Keratinocyte (primary cell): ENCODE measurements at regions not wholly inside any gene's neighbourhood (a gene's known extent, or its start where the extent isn't known, plus 50 kb on each side); places are given as distances from the start of the nearest gene placed in this dataset.

Experiments used
- DNase-seq: peaks from one replicate; pipeline ENCODE4 v3.0.0-alpha.2; 2011; ENCODE audit warnings: low read depth, missing footprints, low spot score
- FAIRE-seq: peaks from 2 replicates; lab custom pipeline; 2011; peaks lifted over from hg19 to GRCh38; lab: Jason Lieb, UNC
- H2AFZ ChIP-seq: 2 replicates; pipeline ENCODE4 v1.6.0; 2012; ENCODE audit warnings: low read length, control low read depth, inconsistent platforms; ENCODE audit not compliant: control insufficient read depth
- H3K27ac ChIP-seq: 2 replicates; pipeline ENCODE4 v1.5.1; 2011; ENCODE audit warnings: low read length; ENCODE audit not compliant: control insufficient read depth, insufficient read depth
- H3K27me3 ChIP-seq: 3 replicates; pipeline ENCODE4 v1.6.0; 2011; ENCODE audit warnings: low read length; ENCODE audit not compliant: control insufficient read depth, insufficient read depth; ENCODE audit errors: extremely low read depth
- H3K36me3 ChIP-seq, 2 experiments: 2 replicates in 1 of 2; 3 replicates in 1 of 2; pipeline ENCODE4 v1.5.1; 2011; ENCODE audit warnings: low read length in 2 of 2, mild to moderate bottlenecking in 1 of 2; ENCODE audit not compliant: control insufficient read depth in 2 of 2, insufficient read depth in 2 of 2; ENCODE audit errors: extremely low read depth in 1 of 2
- H3K4me1 ChIP-seq: 3 replicates; pipeline ENCODE4 v1.5.1; 2011; ENCODE audit warnings: low read length; ENCODE audit not compliant: control insufficient read depth, insufficient read depth; ENCODE audit errors: extremely low read depth
- H3K4me2 ChIP-seq: 3 replicates; pipeline ENCODE4 v1.6.0; 2011; ENCODE audit warnings: low read depth, low read length; ENCODE audit not compliant: control insufficient read depth, insufficient read depth; ENCODE audit errors: extremely low read depth
- H3K4me3 ChIP-seq, 3 experiments: fragments of 200-600 bp in 1 of 3; sonication (generic) in 1 of 3; 2 replicates in 2 of 3; 3 replicates in 1 of 3; pipeline ENCODE4 v1.5.1; 2011 to 2016; ENCODE audit warnings: low read length in 3 of 3, mild to moderate bottlenecking in 3 of 3, control low read depth in 2 of 3, inconsistent platforms in 1 of 3, low read depth in 1 of 3, mixed read lengths in 1 of 3, mixed run types in 1 of 3, moderate library complexity in 1 of 3; ENCODE audit not compliant: control insufficient read depth in 2 of 3, insufficient read depth in 2 of 3; ENCODE audit errors: extremely low read depth in 1 of 3
- H3K79me2 ChIP-seq: 2 replicates; pipeline ENCODE4 v1.6.0; 2012; ENCODE audit warnings: low read length; ENCODE audit not compliant: control insufficient read depth, insufficient read depth
- H3K9ac ChIP-seq: 3 replicates; pipeline ENCODE4 v1.6.0; 2011; ENCODE audit warnings: low read length; ENCODE audit not compliant: control insufficient read depth, insufficient read depth; ENCODE audit errors: extremely low read depth
- H3K9me1 ChIP-seq: 3 replicates; pipeline ENCODE4 v1.6.0; 2011; ENCODE audit warnings: low read length; ENCODE audit not compliant: control insufficient read depth, insufficient read depth; ENCODE audit errors: extremely low read depth
- H3K9me3 ChIP-seq: 2 replicates; pipeline ENCODE4 v1.5.1; 2012; ENCODE audit warnings: low read depth, low read length; ENCODE audit not compliant: control insufficient read depth
- H4K20me1 ChIP-seq: 3 replicates; pipeline ENCODE4 v1.6.0; 2011; ENCODE audit warnings: low read length; ENCODE audit not compliant: control insufficient read depth, insufficient read depth; ENCODE audit errors: extremely low read depth
- EZH2 ChIP-seq: IDR thresholded peaks from one replicate; pipeline ENCODE4 v1.6.1; 2012; ENCODE audit warnings: inconsistent platforms, mild to moderate bottlenecking, low read length, moderate library complexity
- dilution Hi-C: fragments of 300-500 bp; cut with MboI; formaldehyde crosslinking; loops from one replicate; pipeline ENCODE4 v1.7.0; 2020; ENCODE audit warnings: low sequenced_read_pairs; ENCODE audit not compliant: extremely low pct_ligation_motif_present
- TF ChIP-seq, protein P1 (sequence below), 3 experiments: IDR thresholded peaks in 1 of 3; conservative IDR thresholded peaks in 1 of 3; optimal IDR thresholded peaks in 1 of 3; 2 replicates in 2 of 3; 3 replicates in 1 of 3; pipeline versions ENCODE3 to v1.5.1; 2011; ENCODE audit warnings: low read length in 3 of 3, mild to moderate bottlenecking in 3 of 3, moderate library complexity in 2 of 3, control low read depth in 1 of 3, inconsistent platforms in 1 of 3; ENCODE audit not compliant: insufficient read depth in 2 of 3; ENCODE audit errors: extremely low read depth in 1 of 3

- no peak overlapping the region for H3K27ac ChIP-seq
- no peak overlapping the region for H2AFZ ChIP-seq
- H3K9me3 ChIP-seq: no peaks in the 10 kb centered on the region
- H3K9ac ChIP-seq: no peak overlapping the region
- no peaks in the 10 kb centered on the region for H3K79me2 ChIP-seq
- no peak overlapping the region for H3K4me2 ChIP-seq
- H3K9me1 ChIP-seq: no peaks in the 10 kb centered on the region
- no peak for DNase-seq
- H3K4me1 ChIP-seq: no peaks in the 10 kb centered on the region
- TF ChIP-seq, protein P1, sequence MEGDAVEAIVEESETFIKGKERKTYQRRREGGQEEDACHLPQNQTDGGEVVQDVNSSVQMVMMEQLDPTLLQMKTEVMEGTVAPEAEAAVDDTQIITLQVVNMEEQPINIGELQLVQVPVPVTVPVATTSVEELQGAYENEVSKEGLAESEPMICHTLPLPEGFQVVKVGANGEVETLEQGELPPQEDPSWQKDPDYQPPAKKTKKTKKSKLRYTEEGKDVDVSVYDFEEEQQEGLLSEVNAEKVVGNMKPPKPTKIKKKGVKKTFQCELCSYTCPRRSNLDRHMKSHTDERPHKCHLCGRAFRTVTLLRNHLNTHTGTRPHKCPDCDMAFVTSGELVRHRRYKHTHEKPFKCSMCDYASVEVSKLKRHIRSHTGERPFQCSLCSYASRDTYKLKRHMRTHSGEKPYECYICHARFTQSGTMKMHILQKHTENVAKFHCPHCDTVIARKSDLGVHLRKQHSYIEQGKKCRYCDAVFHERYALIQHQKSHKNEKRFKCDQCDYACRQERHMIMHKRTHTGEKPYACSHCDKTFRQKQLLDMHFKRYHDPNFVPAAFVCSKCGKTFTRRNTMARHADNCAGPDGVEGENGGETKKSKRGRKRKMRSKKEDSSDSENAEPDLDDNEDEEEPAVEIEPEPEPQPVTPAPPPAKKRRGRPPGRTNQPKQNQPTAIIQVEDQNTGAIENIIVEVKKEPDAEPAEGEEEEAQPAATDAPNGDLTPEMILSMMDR (optimal IDR thresholded peaks at IDR 0.05 in 1 of 3, IDR thresholded peaks at IDR 0.05 in 1 of 3, conservative IDR thresholded peaks at IDR 0.05 in 1 of 3; ENCODE audit: extremely low read depth in 1 of 3, insufficient read depth in 2 of 3, low read length in 3 of 3): no peak
- TF ChIP-seq EZH2: no peak
- H3K36me3 ChIP-seq: no peaks in the 10 kb centered on the region
- dilution Hi-C loops: no loop called here
- no peak for FAIRE-seq
- no peaks in the 10 kb centered on the region for H4K20me1 ChIP-seq
- H3K4me3 ChIP-seq: no peak overlapping the region
- H3K27me3 ChIP-seq: no peaks in the 10 kb centered on the region
Observed at GRCh38 chr4:180486342-180486741, 1756.9 kb upstream of the TENM3 start.

GRCh38 chr4:180489787-180490186 lies 1753.4 kb upstream of the TENM3 start:
- no peak overlapping the region for H2AFZ ChIP-seq
- H3K9me1 ChIP-seq: no peaks in the 10 kb centered on the region
- no peak overlapping the region for H3K4me2 ChIP-seq
- H3K27ac ChIP-seq: no peak overlapping the region
- TF ChIP-seq EZH2: no peak
- TF ChIP-seq, protein P1 (optimal IDR thresholded peaks at IDR 0.05 in 1 of 3, IDR thresholded peaks at IDR 0.05 in 1 of 3, conservative IDR thresholded peaks at IDR 0.05 in 1 of 3; ENCODE audit: extremely low read depth in 1 of 3, insufficient read depth in 2 of 3, low read length in 3 of 3): no peak
- H3K79me2 ChIP-seq: no peaks in the 10 kb centered on the region
- dilution Hi-C loops: no loop called here
- DNase-seq: no peak
- no peaks in the 10 kb centered on the region for H3K9me3 ChIP-seq
- no peak overlapping the region for H3K9ac ChIP-seq
- H3K27me3 ChIP-seq: no peaks in the 10 kb centered on the region
- FAIRE-seq: no peak
- no peaks in the 10 kb centered on the region for H4K20me1 ChIP-seq
- H3K36me3 ChIP-seq: no peaks in the 10 kb centered on the region
- H3K4me1 ChIP-seq: no peaks in the 10 kb centered on the region
- H3K4me3 ChIP-seq: no peak overlapping the region
